ENCODE measurements at regions not wholly inside any gene's neighbourhood (a gene's known extent, or its start where the extent isn't known, plus 50 kb on each side); places are given as distances from the start of the nearest gene placed in this dataset.

- DNase-seq (ENCODE audit: low read depth) = no peak
- no peak for TF ChIP-seq POLR2A (IDR thresholded peaks at IDR 0.05; ENCODE audit: extremely low read depth, insufficient read length)
- TF ChIP-seq CTCF (IDR thresholded peaks at IDR 0.05; ENCODE audit: low read depth, low read length) = no peak
- no peak for TF ChIP-seq MYC (IDR thresholded peaks at IDR 0.05; ENCODE audit: low read depth, low read length)
- TF ChIP-seq MAX (IDR thresholded peaks at IDR 0.05; ENCODE audit: low read depth, low read length) = no peak
Measured at GRCh38 chr1:191348328-191348727, 809.9 kb upstream of the RGS18 start.

GRCh38 chr1:191350938-191351337 is 807.3 kb upstream of the RGS18 start:
- TF ChIP-seq CTCF (IDR thresholded peaks at IDR 0.05; ENCODE audit: low read depth, low read length) = no peak
- TF ChIP-seq POLR2A (IDR thresholded peaks at IDR 0.05; ENCODE audit: extremely low read depth, insufficient read length) = no peak
- TF ChIP-seq MYC (IDR thresholded peaks at IDR 0.05; ENCODE audit: low read depth, low read length) = no peak
- TF ChIP-seq MAX (IDR thresholded peaks at IDR 0.05; ENCODE audit: low read depth, low read length) = no peak
- no peak overlapping the region for H3K4me3 ChIP-seq (ENCODE audit: low read depth, low read length)
- DNase-seq (ENCODE audit: low read depth) = no peak

More at GRCh38 chr1:191348328-191348727, 809.9 kb upstream of the RGS18 start:
- H3K4me3 ChIP-seq (ENCODE audit: low read depth, low read length) = no peak overlapping the region

GRCh38 chr1:191358724-191359123 is 799.5 kb upstream of the RGS18 start:
- DNase-seq (ENCODE audit: low read depth) = no peak
- TF ChIP-seq MAX (IDR thresholded peaks at IDR 0.05; ENCODE audit: low read depth, low read length) = no peak
- TF ChIP-seq POLR2A (IDR thresholded peaks at IDR 0.05; ENCODE audit: extremely low read depth, insufficient read length) = no peak
- no peak for TF ChIP-seq MYC (IDR thresholded peaks at IDR 0.05; ENCODE audit: low read depth, low read length)
- TF ChIP-seq CTCF (IDR thresholded peaks at IDR 0.05; ENCODE audit: low read depth, low read length) = no peak
- no peak overlapping the region for H3K4me3 ChIP-seq (ENCODE audit: low read depth, low read length)

GRCh38 chr1:191366686-191367085 is 791.6 kb upstream of the RGS18 start:
- H3K4me3 ChIP-seq (ENCODE audit: low read depth, low read length) = no peak overlapping the region
- TF ChIP-seq MYC (IDR thresholded peaks at IDR 0.05; ENCODE audit: low read depth, low read length) (no peak), MAX (IDR thresholded peaks at IDR 0.05; ENCODE audit: low read depth, low read length) (no peak), POLR2A (IDR thresholded peaks at IDR 0.05; ENCODE audit: extremely low read depth, insufficient read length) (no peak), CTCF (IDR thresholded peaks at IDR 0.05; ENCODE audit: low read depth, low read length) (no peak)
- DNase-seq (ENCODE audit: low read depth) = no peak

- H3K4me3 ChIP-seq (ENCODE audit: low read depth, low read length) = no peak overlapping the region
- peak; percentile 6 for DNase-seq (ENCODE audit: low read depth)
- TF ChIP-seq MAX (IDR thresholded peaks at IDR 0.05; ENCODE audit: low read depth, low read length) = no peak
- TF ChIP-seq POLR2A (IDR thresholded peaks at IDR 0.05; ENCODE audit: extremely low read depth, insufficient read length) = no peak
- no peak for TF ChIP-seq CTCF (IDR thresholded peaks at IDR 0.05; ENCODE audit: low read depth, low read length)
- TF ChIP-seq MYC (IDR thresholded peaks at IDR 0.05; ENCODE audit: low read depth, low read length) = no peak
Measured at GRCh38 chr1:191368891-191369654, 789.2 kb upstream of the RGS18 start.

Data from NB4 (cell line).